ENCODE measurements at regions not wholly inside any gene's neighbourhood (a gene's known extent, or its start where the extent isn't known, plus 50 kb on each side); places are given as distances from the start of the nearest gene placed in this dataset.

GRCh38 chr1:55631509-55631908, 416.3 kb upstream of the USP24 start:
- no peak for TF ChIP-seq CTCF (IDR thresholded peaks at IDR 0.05)
- no peak for TF ChIP-seq EZH2 (IDR thresholded peaks at IDR 0.05)
- TF ChIP-seq EZH2phosphoT487 (IDR thresholded peaks at IDR 0.05), result no peak

All from neural progenitor cell (in vitro differentiated cells).